HG03439 (cell line): ENCODE measurements at regions not wholly inside any gene's neighbourhood (a gene's known extent, or its start where the extent isn't known, plus 50 kb on each side); places are given as distances from the start of the nearest gene placed in this dataset.

ENCODE experiments used
- ATAC-seq: cut with Tn5 transposase; IDR thresholded peaks from one replicate; pipeline ENCODE4 v1.9.1; 2021; ENCODE audit warnings: mild to moderate bottlenecking, moderate library complexity; ENCODE audit not compliant: unreplicated experiment

- ATAC-seq, result no peak
Measured at GRCh38 chr4:54933579-54933978, 191.8 kb downstream of the KDR start.

GRCh38 chr4:54930226-54930625 is 195.2 kb downstream of the KDR start:
- no peak for ATAC-seq

GRCh38 chr4:54929459-54929858 is 195.9 kb downstream of the KDR start:
- no peak for ATAC-seq

- ATAC-seq, result no peak
Measured at GRCh38 chr4:54924891-54925290, 200.5 kb downstream of the KDR start.

GRCh38 chr4:54915276-54915675 is 210.1 kb downstream of the KDR start:
- ATAC-seq, result no peak

- ATAC-seq, result no peak
Measured at GRCh38 chr4:54914781-54915180, 210.6 kb downstream of the KDR start.

- ATAC-seq, result no peak
Measured at GRCh38 chr4:54913751-54914526, 211.5 kb downstream of the KDR start.

GRCh38 chr4:54912155-54912554 is 213.2 kb downstream of the KDR start:
- ATAC-seq, result no peak

- ATAC-seq, result no peak
Measured at GRCh38 chr4:54909961-54910360, 215.4 kb downstream of the KDR start.

- no peak for ATAC-seq
Measured at GRCh38 chr4:54908763-54909162, 216.6 kb downstream of the KDR start.

GRCh38 chr4:54904953-54905352 is 220.4 kb downstream of the KDR start:
- no peak for ATAC-seq

- no peak for ATAC-seq
Measured at GRCh38 chr4:54902976-54903375, 222.4 kb downstream of the KDR start.

GRCh38 chr4:54902271-54902670 is 223.1 kb downstream of the KDR start:
- ATAC-seq, result no peak

GRCh38 chr4:54901202-54901601 is 224.2 kb downstream of the KDR start:
- ATAC-seq, result no peak

- no peak for ATAC-seq
Measured at GRCh38 chr4:54898656-54899340, 226.6 kb downstream of the KDR start.

- no peak for ATAC-seq
Measured at GRCh38 chr4:54898056-54898562, 227.3 kb downstream of the KDR start.

GRCh38 chr4:54897590-54897989 is 227.8 kb downstream of the KDR start:
- no peak for ATAC-seq

GRCh38 chr4:54882616-54883015 is 224.9 kb downstream of the KIT start:
- ATAC-seq, result no peak

GRCh38 chr4:54879576-54879975 is 221.8 kb downstream of the KIT start:
- ATAC-seq, result no peak

- no peak for ATAC-seq
Measured at GRCh38 chr4:54877006-54877405, 219.2 kb downstream of the KIT start.

GRCh38 chr4:54872261-54872660 is 214.5 kb downstream of the KIT start:
- no peak for ATAC-seq

- no peak for ATAC-seq
Measured at GRCh38 chr4:54863571-54864255, 206.0 kb downstream of the KIT start.
